22Rv1 (cell line): ENCODE measurements at regions not wholly inside any gene's neighbourhood (a gene's known extent, or its start where the extent isn't known, plus 50 kb on each side); places are given as distances from the start of the nearest gene placed in this dataset.

Source experiments
- ZFX ChIP-seq: fragments of 450-650 bp; IDR thresholded peaks from 2 replicates; pipeline ENCODE4 v1.6.1; 2017; ENCODE audit warnings: antibody characterized with exemption, borderline replicate concordance
- TF ChIP-seq, protein P1 (sequence below): fragments of 450-650 bp; IDR thresholded peaks from 2 replicates; pipeline ENCODE4 v1.5.1; 2017; ENCODE audit warnings: mild to moderate bottlenecking

DNA sequence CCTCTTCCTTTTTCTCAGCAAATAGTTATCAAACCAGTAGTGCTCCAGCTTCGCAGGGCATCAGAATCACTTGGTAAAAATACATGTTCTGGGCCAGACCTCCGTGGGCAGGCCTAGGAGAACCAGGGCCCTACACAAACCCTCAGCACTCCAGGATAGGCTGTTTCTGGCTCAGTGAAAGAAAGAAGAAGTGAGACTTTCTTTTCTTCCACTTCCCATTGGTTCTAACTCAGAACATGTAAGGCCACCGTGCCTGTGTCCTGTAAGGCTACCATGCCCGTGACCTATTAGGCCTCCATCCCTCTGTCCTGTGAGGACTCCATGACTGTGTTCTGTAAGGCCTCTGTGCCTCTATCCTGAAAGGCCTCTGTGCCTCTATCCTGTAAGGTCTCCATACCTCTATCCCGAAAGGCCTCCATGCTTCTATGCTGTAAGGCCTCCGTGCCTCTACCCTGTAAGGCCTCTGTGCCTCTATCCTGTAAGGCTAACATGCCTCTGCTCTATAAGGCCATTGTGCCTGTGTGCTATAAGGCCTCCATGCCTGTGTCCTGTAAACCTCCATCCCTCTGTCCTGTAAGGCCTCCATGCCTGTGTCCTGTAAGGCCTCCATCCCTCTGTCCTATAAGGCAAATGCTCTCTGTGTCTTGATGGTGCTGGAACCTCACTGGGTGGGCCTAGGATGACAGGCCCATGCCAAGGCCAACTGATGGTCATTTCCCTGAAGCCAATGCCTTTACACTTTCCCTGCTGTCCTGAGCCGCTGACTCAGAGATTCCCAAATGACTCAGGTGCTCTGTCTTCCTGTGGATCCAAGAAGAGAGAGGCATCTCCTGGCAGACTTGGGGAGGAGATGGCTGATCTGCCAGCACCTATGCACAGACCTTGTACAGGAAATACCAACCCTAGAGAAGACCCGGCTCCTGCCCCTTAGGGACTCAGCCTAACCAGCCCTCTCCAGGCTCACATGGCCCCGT, 96.6 kb upstream of the CACUL1 start:
- TF ChIP-seq, protein P1, sequence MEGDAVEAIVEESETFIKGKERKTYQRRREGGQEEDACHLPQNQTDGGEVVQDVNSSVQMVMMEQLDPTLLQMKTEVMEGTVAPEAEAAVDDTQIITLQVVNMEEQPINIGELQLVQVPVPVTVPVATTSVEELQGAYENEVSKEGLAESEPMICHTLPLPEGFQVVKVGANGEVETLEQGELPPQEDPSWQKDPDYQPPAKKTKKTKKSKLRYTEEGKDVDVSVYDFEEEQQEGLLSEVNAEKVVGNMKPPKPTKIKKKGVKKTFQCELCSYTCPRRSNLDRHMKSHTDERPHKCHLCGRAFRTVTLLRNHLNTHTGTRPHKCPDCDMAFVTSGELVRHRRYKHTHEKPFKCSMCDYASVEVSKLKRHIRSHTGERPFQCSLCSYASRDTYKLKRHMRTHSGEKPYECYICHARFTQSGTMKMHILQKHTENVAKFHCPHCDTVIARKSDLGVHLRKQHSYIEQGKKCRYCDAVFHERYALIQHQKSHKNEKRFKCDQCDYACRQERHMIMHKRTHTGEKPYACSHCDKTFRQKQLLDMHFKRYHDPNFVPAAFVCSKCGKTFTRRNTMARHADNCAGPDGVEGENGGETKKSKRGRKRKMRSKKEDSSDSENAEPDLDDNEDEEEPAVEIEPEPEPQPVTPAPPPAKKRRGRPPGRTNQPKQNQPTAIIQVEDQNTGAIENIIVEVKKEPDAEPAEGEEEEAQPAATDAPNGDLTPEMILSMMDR: no peak
- no peak for TF ChIP-seq ZFX
